ENCODE measurements at regions not wholly inside any gene's neighbourhood (a gene's known extent, or its start where the extent isn't known, plus 50 kb on each side); places are given as distances from the start of the nearest gene placed in this dataset.

DNA sequence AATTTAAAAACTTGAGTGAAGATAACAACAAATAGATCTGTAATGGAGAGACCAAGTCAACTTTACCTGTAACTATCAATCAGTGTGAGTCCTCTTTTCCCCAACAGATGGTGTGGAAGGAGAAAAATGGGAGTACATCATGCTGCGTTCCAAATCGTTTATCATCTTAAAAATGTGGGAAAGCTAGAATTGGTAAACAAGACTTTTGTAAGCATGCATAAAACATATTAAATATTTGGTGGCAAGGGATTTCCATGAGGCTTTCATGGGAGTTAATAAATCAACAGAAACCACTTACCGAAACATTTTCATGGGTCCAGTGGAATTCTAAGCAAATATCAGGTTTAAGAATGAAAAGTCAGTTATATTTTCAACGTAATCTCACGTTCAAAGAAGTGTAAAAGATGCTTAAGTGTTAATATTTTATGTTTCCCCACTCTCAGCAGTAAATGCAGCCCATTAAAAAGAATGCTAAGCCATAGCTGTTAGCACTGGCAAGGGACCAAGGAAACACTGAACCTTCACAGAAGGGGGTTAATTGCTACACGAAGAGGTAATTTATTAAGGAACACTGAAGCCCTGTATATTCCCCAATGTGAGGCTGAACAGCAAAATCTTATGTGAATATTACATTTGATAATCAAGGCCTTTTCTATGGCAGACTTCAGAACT, 117.0 kb downstream of the ZC3H11B start:
- CTCF ChIA-PET: interaction anchor here (1.3 kb wide), 1 partner anchor 72 kb away, joined by 5 read pairs; no protein-coding TSS in a partner anchor

GRCh38 chr1:219492717-219493116, 120.2 kb downstream of the ZC3H11B start:
- ATAC-seq (no peak), DNase-seq (ENCODE audit: low spot score) (no peak)
- POLR2A ChIA-PET: no interaction called here
- Mint-ChIP-seq H3K4me3 (no peak overlapping the region), H3K36me3 (no peaks in the 10 kb centered on the region), H3K27ac (no peak overlapping the region), H3K9me3 (no peaks in the 10 kb centered on the region), H3K4me1 (no peaks in the 10 kb centered on the region), H3K27me3 (ENCODE audit: low read depth) (no peaks in the 10 kb centered on the region)
- CTCF ChIA-PET: no interaction called here
- TF ChIP-seq IRF1 (CRISPR knock-in tag; IDR thresholded peaks at IDR 0.05) (no peak), NR3C1 (CRISPR knock-in tag; conservative IDR thresholded peaks at IDR 0.05; ENCODE audit: low read depth) (no peak), ZNF121 (CRISPR knock-in tag; IDR thresholded peaks at IDR 0.05) (no peak), ETV6 (CRISPR knock-in tag; IDR thresholded peaks at IDR 0.05) (no peak), GRHL2 (CRISPR knock-in tag; IDR thresholded peaks at IDR 0.05; ENCODE audit: insufficient replicate concordance, severe bottlenecking) (no peak), FOXK1 (CRISPR knock-in tag; IDR thresholded peaks at IDR 0.05) (no peak), ZMAT4 (CRISPR knock-in tag; IDR thresholded peaks at IDR 0.05) (no peak), ZNF281 (CRISPR knock-in tag; IDR thresholded peaks at IDR 0.05) (no peak), MXD4 (CRISPR knock-in tag; IDR thresholded peaks at IDR 0.05; ENCODE audit: borderline replicate concordance) (no peak), FOXP1 (CRISPR knock-in tag; IDR thresholded peaks at IDR 0.05; ENCODE audit: borderline replicate concordance) (no peak), TP53 (CRISPR knock-in tag; IDR thresholded peaks at IDR 0.05) (no peak), ZNF396 (CRISPR knock-in tag; IDR thresholded peaks at IDR 0.05; ENCODE audit: borderline replicate concordance) (no peak), ZNF219 (CRISPR knock-in tag; IDR thresholded peaks at IDR 0.05; ENCODE audit: borderline replicate concordance) (no peak), MYBL2 (CRISPR knock-in tag; IDR thresholded peaks at IDR 0.05) (no peak), SMAD3 (CRISPR knock-in tag; IDR thresholded peaks at IDR 0.05; ENCODE audit: borderline replicate concordance) (no peak), SMAD4 (CRISPR knock-in tag; IDR thresholded peaks at IDR 0.05) (no peak)

More for the DNA sequence above, 117.0 kb downstream of the ZC3H11B start:
- no peak for DNase-seq (ENCODE audit: low spot score)
- H3K4me3 Mint-ChIP-seq: no peak overlapping the region
- H3K4me1 Mint-ChIP-seq: no peaks in the 10 kb centered on the region
- no peaks in the 10 kb centered on the region for H3K36me3 Mint-ChIP-seq
- ATAC-seq: no peak
- no peaks in the 10 kb centered on the region for H3K9me3 Mint-ChIP-seq
- TF ChIP-seq, protein P1, sequence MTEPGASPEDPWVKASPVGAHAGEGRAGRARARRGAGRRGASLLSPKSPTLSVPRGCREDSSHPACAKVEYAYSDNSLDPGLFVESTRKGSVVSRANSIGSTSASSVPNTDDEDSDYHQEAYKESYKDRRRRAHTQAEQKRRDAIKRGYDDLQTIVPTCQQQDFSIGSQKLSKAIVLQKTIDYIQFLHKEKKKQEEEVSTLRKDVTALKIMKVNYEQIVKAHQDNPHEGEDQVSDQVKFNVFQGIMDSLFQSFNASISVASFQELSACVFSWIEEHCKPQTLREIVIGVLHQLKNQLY (CRISPR knock-in tag; IDR thresholded peaks at IDR 0.05): no peak
- no peak for TF ChIP-seq SOX15 (CRISPR knock-in tag; IDR thresholded peaks at IDR 0.05)
- TF ChIP-seq FOXP1 (CRISPR knock-in tag; IDR thresholded peaks at IDR 0.05; ENCODE audit: borderline replicate concordance): no peak
- TF ChIP-seq, protein P2, sequence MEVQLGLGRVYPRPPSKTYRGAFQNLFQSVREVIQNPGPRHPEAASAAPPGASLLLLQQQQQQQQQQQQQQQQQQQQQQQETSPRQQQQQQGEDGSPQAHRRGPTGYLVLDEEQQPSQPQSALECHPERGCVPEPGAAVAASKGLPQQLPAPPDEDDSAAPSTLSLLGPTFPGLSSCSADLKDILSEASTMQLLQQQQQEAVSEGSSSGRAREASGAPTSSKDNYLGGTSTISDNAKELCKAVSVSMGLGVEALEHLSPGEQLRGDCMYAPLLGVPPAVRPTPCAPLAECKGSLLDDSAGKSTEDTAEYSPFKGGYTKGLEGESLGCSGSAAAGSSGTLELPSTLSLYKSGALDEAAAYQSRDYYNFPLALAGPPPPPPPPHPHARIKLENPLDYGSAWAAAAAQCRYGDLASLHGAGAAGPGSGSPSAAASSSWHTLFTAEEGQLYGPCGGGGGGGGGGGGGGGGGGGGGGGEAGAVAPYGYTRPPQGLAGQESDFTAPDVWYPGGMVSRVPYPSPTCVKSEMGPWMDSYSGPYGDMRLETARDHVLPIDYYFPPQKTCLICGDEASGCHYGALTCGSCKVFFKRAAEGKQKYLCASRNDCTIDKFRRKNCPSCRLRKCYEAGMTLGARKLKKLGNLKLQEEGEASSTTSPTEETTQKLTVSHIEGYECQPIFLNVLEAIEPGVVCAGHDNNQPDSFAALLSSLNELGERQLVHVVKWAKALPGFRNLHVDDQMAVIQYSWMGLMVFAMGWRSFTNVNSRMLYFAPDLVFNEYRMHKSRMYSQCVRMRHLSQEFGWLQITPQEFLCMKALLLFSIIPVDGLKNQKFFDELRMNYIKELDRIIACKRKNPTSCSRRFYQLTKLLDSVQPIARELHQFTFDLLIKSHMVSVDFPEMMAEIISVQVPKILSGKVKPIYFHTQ (CRISPR knock-in tag; IDR thresholded peaks at IDR 0.05): no peak
- no peak for TF ChIP-seq ATF1 (CRISPR knock-in tag; IDR thresholded peaks at IDR 0.05)
- TF ChIP-seq MYBL2 (CRISPR knock-in tag; IDR thresholded peaks at IDR 0.05): no peak
- TF ChIP-seq ETV6 (CRISPR knock-in tag; IDR thresholded peaks at IDR 0.05): no peak
- no peak for TF ChIP-seq TEAD1 (CRISPR knock-in tag; IDR thresholded peaks at IDR 0.05)
- TF ChIP-seq, protein P3, sequence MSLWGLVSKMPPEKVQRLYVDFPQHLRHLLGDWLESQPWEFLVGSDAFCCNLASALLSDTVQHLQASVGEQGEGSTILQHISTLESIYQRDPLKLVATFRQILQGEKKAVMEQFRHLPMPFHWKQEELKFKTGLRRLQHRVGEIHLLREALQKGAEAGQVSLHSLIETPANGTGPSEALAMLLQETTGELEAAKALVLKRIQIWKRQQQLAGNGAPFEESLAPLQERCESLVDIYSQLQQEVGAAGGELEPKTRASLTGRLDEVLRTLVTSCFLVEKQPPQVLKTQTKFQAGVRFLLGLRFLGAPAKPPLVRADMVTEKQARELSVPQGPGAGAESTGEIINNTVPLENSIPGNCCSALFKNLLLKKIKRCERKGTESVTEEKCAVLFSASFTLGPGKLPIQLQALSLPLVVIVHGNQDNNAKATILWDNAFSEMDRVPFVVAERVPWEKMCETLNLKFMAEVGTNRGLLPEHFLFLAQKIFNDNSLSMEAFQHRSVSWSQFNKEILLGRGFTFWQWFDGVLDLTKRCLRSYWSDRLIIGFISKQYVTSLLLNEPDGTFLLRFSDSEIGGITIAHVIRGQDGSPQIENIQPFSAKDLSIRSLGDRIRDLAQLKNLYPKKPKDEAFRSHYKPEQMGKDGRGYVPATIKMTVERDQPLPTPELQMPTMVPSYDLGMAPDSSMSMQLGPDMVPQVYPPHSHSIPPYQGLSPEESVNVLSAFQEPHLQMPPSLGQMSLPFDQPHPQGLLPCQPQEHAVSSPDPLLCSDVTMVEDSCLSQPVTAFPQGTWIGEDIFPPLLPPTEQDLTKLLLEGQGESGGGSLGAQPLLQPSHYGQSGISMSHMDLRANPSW (CRISPR knock-in tag; conservative IDR thresholded peaks at IDR 0.05; ENCODE audit: low read depth): no peak
- TF ChIP-seq GRHL2 (CRISPR knock-in tag; IDR thresholded peaks at IDR 0.05; ENCODE audit: insufficient replicate concordance, severe bottlenecking): no peak
- no peak overlapping the region for H3K27ac Mint-ChIP-seq
- POLR2A ChIA-PET: no interaction called here
- no peaks in the 10 kb centered on the region for H3K27me3 Mint-ChIP-seq (ENCODE audit: low read depth)
